Duodenal mucosa (tissue), 2 donors: ENCODE measurements at regions not wholly inside any gene's neighbourhood (a gene's known extent, or its start where the extent isn't known, plus 50 kb on each side); places are given as distances from the start of the nearest gene placed in this dataset.

Experiments used
- H3K27ac ChIP-seq: one replicate; pipeline ENCODE4 v1.7.0; 2013; ENCODE audit warnings: low read depth, low read length
- H3K27me3 ChIP-seq, 2 donors: one replicate each; pipeline ENCODE4 v1.7.0; 2013; ENCODE audit warnings: low read length in 2 of 2, control low read depth in 1 of 2; ENCODE audit not compliant: insufficient read depth in 2 of 2, control insufficient read depth in 1 of 2
- H3K36me3 ChIP-seq, 2 donors: one replicate each; pipeline ENCODE4 v1.7.0; 2013; ENCODE audit warnings: low read length in 2 of 2, control low read depth in 1 of 2; ENCODE audit not compliant: insufficient read depth in 2 of 2, control insufficient read depth in 1 of 2
- H3K4me1 ChIP-seq, 2 donors: one replicate each; pipeline ENCODE4 v1.7.0; 2013; ENCODE audit warnings: low read length in 2 of 2, control low read depth in 1 of 2; ENCODE audit not compliant: insufficient read depth in 2 of 2, control insufficient read depth in 1 of 2
- H3K4me3 ChIP-seq, 2 donors: one replicate each; pipeline ENCODE4 v1.7.0; 2013; ENCODE audit warnings: low read length in 2 of 2, low read depth in 1 of 2
- H3K9ac ChIP-seq, 2 donors: one replicate each; pipeline ENCODE4 v1.7.0; 2013; ENCODE audit warnings: low read length in 2 of 2, low read depth in 1 of 2
- H3K9me3 ChIP-seq, 2 donors: one replicate each; pipeline ENCODE4 v1.7.0; 2013; ENCODE audit warnings: low read length in 2 of 2, control low read depth in 1 of 2; ENCODE audit not compliant: control insufficient read depth in 1 of 2

- Histone ChIP-seq H3K9ac (no peak overlapping the region), H3K36me3 (no peaks in the 10 kb centered on the region), H3K4me1 (peaks cover 0 to 15% of the 10 kb centered on the region in 2 donors), H3K4me3 (no peak overlapping the region), H3K9me3 (no peaks in the 10 kb centered on the region), H3K27ac (no peak overlapping the region), H3K27me3 (no peaks in the 10 kb centered on the region)
These were observed 145.3 kb downstream of the FAM83B start for GRCh38 chr6:54991761-54992330.

DNA sequence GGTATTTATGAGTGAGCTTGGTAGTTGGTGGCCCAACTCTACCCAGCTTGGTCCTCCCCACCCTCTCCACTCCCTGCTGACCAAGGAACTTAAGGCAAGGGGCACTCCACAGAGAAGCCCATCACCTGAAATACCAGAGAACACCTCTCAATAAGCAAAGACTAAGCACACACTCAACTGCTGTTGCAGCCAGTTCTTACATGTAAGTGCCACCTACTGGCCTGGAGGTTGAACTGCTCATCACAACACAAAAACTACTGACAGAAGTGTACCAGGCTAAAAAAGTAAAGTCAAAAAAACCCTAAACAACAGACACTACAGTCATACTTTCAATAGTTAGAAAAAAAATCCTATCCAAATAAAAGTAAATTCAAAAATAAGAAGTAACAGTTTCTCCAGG lies 146.2 kb downstream of the FAM83B start:
- Histone ChIP-seq H3K27ac (no peak overlapping the region), H3K4me3 (no peak overlapping the region), H3K36me3 (no peaks in the 10 kb centered on the region), H3K9me3 (no peaks in the 10 kb centered on the region), H3K27me3 (no peaks in the 10 kb centered on the region), H3K4me1 (peaks cover 0 to 9% of the 10 kb centered on the region in 2 donors), H3K9ac (no peak overlapping the region)

DNA sequence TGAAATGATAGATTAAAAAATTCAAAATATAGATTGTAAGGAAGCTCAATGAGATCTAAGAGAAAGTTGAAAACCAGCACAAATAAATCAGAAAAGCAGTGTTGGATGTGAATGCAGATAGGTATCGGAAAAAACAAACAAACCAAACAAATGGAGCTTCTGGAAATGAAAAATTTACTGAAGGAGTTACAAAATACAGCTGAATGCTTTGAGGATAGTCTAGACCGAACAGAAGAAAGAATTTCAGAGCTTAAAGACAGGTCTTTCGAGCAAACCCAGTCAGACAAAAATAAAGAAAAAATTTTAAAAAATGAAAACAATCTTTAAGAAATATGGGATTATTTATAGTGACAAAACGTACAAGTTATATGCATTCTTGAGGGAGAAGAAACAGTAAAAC lies 146.7 kb downstream of the FAM83B start:
- Histone ChIP-seq H3K9me3 (no peaks in the 10 kb centered on the region), H3K9ac (no peak overlapping the region), H3K27ac (no peak overlapping the region), H3K4me3 (no peak overlapping the region), H3K4me1 (peaks cover 0 to 5% of the 10 kb centered on the region in 2 donors), H3K27me3 (no peaks in the 10 kb centered on the region), H3K36me3 (no peaks in the 10 kb centered on the region)

DNA sequence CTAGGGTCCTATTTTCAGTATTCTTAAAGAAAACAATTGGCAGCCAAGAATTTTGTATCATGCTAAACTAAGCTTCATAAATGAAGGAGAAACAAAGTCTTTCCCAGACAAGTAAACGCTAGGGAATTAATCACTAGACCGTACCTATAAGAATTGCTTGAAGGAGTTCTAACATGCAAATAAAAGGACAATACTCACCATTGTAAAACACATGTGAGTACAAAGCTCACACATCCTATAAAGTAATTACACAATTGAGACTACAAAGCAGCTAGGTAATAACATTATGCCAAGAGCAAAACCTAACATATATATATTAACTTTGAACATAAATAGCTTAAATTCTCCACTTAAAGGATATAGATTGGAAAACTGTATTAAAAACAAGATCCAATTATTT lies 147.4 kb downstream of the FAM83B start:
- H3K36me3 ChIP-seq = no peaks in the 10 kb centered on the region
- H3K9me3 ChIP-seq = no peaks in the 10 kb centered on the region
- no peak overlapping the region for H3K27ac ChIP-seq
- peaks cover 0 to 4% of the 10 kb centered on the region in 2 donors for H3K4me1 ChIP-seq
- no peaks in the 10 kb centered on the region for H3K27me3 ChIP-seq
- H3K4me3 ChIP-seq = no peak overlapping the region
- no peak overlapping the region for H3K9ac ChIP-seq

DNA sequence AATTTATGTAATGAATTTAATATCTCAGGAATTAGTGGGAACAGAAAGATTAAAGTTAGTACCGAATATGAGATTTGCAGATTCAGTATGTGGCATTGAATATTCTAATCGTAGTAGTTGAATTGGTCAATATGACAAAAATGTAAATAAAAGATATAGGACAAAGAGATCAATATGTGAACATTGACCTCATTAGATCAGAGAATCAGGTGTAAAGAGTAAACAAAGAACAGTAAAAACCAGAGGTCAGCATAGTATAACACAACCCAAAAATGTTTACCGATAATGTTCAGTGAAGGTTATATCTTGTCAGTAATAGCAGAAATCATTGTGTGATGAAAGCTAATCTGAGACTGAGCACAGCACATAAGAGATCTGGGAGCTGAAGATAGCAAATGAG lies 152.0 kb downstream of the FAM83B start:
- no peaks in the 10 kb centered on the region for H3K9me3 ChIP-seq
- no peak overlapping the region for H3K9ac ChIP-seq
- no peaks in the 10 kb centered on the region for H3K36me3 ChIP-seq
- H3K4me1 ChIP-seq = peaks cover 0 to 4% of the 10 kb centered on the region in 2 donors
- H3K4me3 ChIP-seq = no peak overlapping the region
- H3K27ac ChIP-seq = no peak overlapping the region
- no peaks in the 10 kb centered on the region for H3K27me3 ChIP-seq

DNA sequence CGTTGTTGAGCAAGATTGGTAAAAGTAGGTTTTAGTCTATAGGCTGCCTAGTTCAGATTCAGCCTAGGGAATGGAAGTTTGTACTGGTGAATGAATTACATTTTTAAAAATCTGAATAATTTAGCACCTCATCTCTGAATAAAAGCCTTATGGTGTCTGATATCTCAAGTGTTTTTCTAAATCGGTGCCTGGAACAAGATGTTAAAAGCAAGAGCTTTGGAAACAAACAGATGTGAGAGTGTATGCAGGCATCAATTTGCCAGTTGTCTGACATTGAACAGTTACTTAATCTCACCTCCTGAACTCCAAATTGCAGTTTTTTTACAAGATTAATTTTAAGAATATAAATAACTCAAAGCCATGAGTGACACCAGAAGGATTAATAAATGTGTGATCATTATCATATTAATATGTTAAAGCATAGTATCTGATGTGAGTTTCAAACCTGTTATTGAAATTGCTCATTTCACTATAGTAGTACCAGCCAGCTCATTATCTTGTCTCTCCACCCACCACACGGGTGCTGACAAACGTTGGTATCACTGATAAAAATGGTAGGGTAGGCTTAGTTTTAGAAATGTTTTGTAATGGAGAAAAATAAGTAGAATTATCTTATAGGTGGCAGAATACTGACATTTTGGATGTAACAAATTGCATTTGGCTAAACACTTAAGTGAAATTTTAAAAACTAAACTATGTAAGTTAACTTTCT lies 157.3 kb downstream of the FAM83B start:
- Histone ChIP-seq H3K27ac (no peak overlapping the region), H3K9me3 (no peaks in the 10 kb centered on the region), H3K27me3 (no peaks in the 10 kb centered on the region), H3K9ac (no peak overlapping the region), H3K36me3 (no peaks in the 10 kb centered on the region), H3K4me3 (no peak overlapping the region), H3K4me1 (no peaks in the 10 kb centered on the region)

GRCh38 chr6:55009131-55009530 lies 162.6 kb downstream of the FAM83B start:
- Histone ChIP-seq H3K9me3 (no peaks in the 10 kb centered on the region), H3K36me3 (no peaks in the 10 kb centered on the region), H3K4me1 (no peaks in the 10 kb centered on the region), H3K9ac (no peak overlapping the region), H3K27me3 (no peaks in the 10 kb centered on the region), H3K27ac (no peak overlapping the region), H3K4me3 (no peak overlapping the region)

DNA sequence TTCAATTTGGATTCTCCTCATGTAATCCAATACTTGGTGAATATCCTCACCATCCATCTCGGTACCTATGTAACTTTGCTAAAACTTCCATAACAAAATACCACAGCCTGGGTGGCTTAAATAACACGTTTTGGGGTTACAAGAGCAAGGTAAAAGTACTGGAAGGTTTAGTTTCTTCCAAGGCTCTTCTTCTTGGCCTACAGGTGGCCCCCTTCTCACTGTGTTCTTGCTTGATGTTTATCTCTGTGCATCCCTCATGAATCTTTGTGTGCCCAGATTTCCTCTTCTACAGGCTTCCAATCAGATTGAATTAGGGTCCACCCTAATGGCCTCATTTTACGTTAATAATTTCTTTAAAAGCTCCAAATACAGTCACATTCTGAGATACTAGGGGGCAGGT lies 163.3 kb upstream of the HCRTR2 start:
- Histone ChIP-seq H3K4me3 (no peak overlapping the region), H3K27me3 (no peaks in the 10 kb centered on the region), H3K27ac (no peak overlapping the region), H3K9ac (no peak overlapping the region), H3K9me3 (no peaks in the 10 kb centered on the region), H3K36me3 (no peaks in the 10 kb centered on the region), H3K4me1 (peaks cover 0 to 4% of the 10 kb centered on the region in 2 donors)

- no peaks in the 10 kb centered on the region for H3K9me3 ChIP-seq
- no peak overlapping the region for H3K27ac ChIP-seq
- H3K9ac ChIP-seq = no peak overlapping the region
- no peaks in the 10 kb centered on the region for H3K36me3 ChIP-seq
- H3K4me1 ChIP-seq = peaks cover 6 to 16% of the 10 kb centered on the region in 2 donors
- no peaks in the 10 kb centered on the region for H3K27me3 ChIP-seq
- H3K4me3 ChIP-seq = no peak overlapping the region
These were observed 161.9 kb upstream of the HCRTR2 start for GRCh38 chr6:55012454-55012853.

GRCh38 chr6:55014321-55015088 lies 159.8 kb upstream of the HCRTR2 start:
- Histone ChIP-seq H3K4me3 (no peak overlapping the region), H3K27ac (no peak overlapping the region), H3K4me1 (peaks cover 6 to 25% of the 10 kb centered on the region in 2 donors), H3K27me3 (no peaks in the 10 kb centered on the region), H3K9me3 (peaks cover 0 to 4% of the 10 kb centered on the region in 2 donors), H3K9ac (no peak overlapping the region), H3K36me3 (no peaks in the 10 kb centered on the region)
